KMS-11 (cell line): ENCODE measurements at regions not wholly inside any gene's neighbourhood (a gene's known extent, or its start where the extent isn't known, plus 50 kb on each side); places are given as distances from the start of the nearest gene placed in this dataset.
"Not testable (repeated sequence)": the region's sequence is repeated elsewhere in the genome, so short reads cannot be mapped to it uniquely, and the experiment has no call there.

Source experiments
- H2AFZ ChIP-seq: fragments of 200-600 bp; sonication (generic); 2 replicates; pipeline ENCODE4 v1.6.1; 2016; ENCODE audit warnings: antibody characterized with exemption, mixed run types, low read depth
- H3K27ac ChIP-seq: fragments of 200-600 bp; sonication (generic); 2 replicates; pipeline ENCODE4 v1.6.1; 2016; ENCODE audit warnings: mild to moderate bottlenecking, mixed run types
- H3K27me3 ChIP-seq: fragments of 200-600 bp; sonication (generic); 2 replicates; pipeline ENCODE4 v1.6.1; 2017; ENCODE audit warnings: mild to moderate bottlenecking, low read depth, mixed run types, moderate library complexity; ENCODE audit not compliant: insufficient read depth
- H3K36me3 ChIP-seq: fragments of 200-600 bp; sonication (generic); 2 replicates; pipeline ENCODE4 v1.6.1; 2017; ENCODE audit warnings: mild to moderate bottlenecking, mixed run types; ENCODE audit not compliant: insufficient read depth
- H3K4me1 ChIP-seq: fragments of 200-600 bp; sonication (generic); 2 replicates; pipeline ENCODE4 v1.6.1; 2016; ENCODE audit warnings: mild to moderate bottlenecking, low read depth, mixed run types; ENCODE audit not compliant: poor library complexity, severe bottlenecking
- H3K4me2 ChIP-seq: fragments of 200-600 bp; sonication (generic); 2 replicates; pipeline ENCODE4 v1.7.0; 2016; ENCODE audit warnings: mild to moderate bottlenecking, mixed run types
- H3K4me3 ChIP-seq: fragments of 200-600 bp; sonication (generic); IDR thresholded peaks from 2 replicates; pipeline ENCODE4 v1.6.1; 2017; ENCODE audit warnings: low read depth, low read length, mixed read lengths; ENCODE audit not compliant: insufficient read depth
- H3K79me2 ChIP-seq: fragments of 200-600 bp; sonication (generic); 2 replicates; pipeline ENCODE4 v1.6.1; 2016; ENCODE audit warnings: low read depth, mixed run types; ENCODE audit not compliant: insufficient read depth
- H3K9ac ChIP-seq: fragments of 200-600 bp; sonication (generic); 2 replicates; pipeline ENCODE4 v1.6.1; 2016; ENCODE audit warnings: mild to moderate bottlenecking, mixed run types
- H4K20me1 ChIP-seq: fragments of 200-600 bp; sonication (generic); 2 replicates; pipeline ENCODE4 v1.6.1; 2016; ENCODE audit warnings: mild to moderate bottlenecking, mixed run types; ENCODE audit not compliant: insufficient read depth
- TF ChIP-seq, protein P1 (sequence below): fragments of 200-600 bp; sonication (generic); conservative IDR thresholded peaks from 2 replicates; pipeline ENCODE4 v1.6.1; 2017; ENCODE audit warnings: low read depth, mild to moderate bottlenecking, antibody characterized with exemption, low read length, moderate library complexity, mixed read lengths

DNA sequence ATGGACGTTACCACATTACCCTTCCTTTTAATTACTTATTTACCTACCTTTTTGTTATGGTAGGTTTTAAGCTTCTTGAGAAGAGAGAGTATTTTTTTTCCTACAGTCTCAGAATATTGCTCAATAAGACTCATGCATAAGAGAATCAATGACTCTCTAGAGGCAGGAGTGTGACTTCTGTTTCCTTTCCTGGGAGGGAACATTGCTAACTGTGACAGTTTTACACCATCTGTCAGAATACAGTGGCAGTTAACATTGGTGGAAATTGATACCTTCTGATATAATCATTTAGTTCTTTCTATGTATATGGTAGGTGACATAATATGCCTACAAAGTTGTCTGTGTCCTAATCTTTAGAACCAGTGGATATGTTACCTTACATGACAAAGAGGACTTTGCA is 348.7 kb upstream of the POT1 start:
- no peak overlapping the region for H3K4me3 ChIP-seq
- no peak overlapping the region for H3K4me2 ChIP-seq
- H3K9ac ChIP-seq = no peak overlapping the region
- no peak overlapping the region for H2AFZ ChIP-seq
- peaks cover 2% of the 10 kb centered on the region for H3K4me1 ChIP-seq
- TF ChIP-seq, protein P1, sequence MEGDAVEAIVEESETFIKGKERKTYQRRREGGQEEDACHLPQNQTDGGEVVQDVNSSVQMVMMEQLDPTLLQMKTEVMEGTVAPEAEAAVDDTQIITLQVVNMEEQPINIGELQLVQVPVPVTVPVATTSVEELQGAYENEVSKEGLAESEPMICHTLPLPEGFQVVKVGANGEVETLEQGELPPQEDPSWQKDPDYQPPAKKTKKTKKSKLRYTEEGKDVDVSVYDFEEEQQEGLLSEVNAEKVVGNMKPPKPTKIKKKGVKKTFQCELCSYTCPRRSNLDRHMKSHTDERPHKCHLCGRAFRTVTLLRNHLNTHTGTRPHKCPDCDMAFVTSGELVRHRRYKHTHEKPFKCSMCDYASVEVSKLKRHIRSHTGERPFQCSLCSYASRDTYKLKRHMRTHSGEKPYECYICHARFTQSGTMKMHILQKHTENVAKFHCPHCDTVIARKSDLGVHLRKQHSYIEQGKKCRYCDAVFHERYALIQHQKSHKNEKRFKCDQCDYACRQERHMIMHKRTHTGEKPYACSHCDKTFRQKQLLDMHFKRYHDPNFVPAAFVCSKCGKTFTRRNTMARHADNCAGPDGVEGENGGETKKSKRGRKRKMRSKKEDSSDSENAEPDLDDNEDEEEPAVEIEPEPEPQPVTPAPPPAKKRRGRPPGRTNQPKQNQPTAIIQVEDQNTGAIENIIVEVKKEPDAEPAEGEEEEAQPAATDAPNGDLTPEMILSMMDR = no peak
- no peak overlapping the region for H3K27ac ChIP-seq
- H3K79me2 ChIP-seq = no peaks in the 10 kb centered on the region
- no peaks in the 10 kb centered on the region for H3K27me3 ChIP-seq
- H3K36me3 ChIP-seq = no peaks in the 10 kb centered on the region
- H4K20me1 ChIP-seq = no peaks in the 10 kb centered on the region

DNA sequence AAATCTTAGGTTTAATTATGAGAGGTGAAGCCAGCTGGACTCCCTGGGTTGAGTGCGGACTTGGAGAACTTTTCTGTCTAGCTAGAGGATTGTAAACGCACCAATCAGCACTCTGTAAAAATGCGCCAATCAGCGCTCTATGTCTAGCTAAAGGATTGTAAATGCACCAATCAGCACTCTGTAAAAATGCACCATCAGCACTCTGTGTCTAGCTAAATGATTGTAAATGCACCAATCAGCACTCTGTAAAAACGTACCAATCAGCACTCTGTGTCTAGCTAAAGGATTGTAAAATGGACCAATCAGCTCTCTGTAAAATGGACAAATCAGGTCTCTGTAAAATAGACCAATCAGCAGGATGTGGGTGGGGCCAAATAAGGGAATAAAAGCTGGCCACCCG is 345.1 kb upstream of the POT1 start:
- H3K4me3 ChIP-seq, H3K4me2 ChIP-seq, H3K4me1 ChIP-seq: not testable (repeated sequence)

DNA sequence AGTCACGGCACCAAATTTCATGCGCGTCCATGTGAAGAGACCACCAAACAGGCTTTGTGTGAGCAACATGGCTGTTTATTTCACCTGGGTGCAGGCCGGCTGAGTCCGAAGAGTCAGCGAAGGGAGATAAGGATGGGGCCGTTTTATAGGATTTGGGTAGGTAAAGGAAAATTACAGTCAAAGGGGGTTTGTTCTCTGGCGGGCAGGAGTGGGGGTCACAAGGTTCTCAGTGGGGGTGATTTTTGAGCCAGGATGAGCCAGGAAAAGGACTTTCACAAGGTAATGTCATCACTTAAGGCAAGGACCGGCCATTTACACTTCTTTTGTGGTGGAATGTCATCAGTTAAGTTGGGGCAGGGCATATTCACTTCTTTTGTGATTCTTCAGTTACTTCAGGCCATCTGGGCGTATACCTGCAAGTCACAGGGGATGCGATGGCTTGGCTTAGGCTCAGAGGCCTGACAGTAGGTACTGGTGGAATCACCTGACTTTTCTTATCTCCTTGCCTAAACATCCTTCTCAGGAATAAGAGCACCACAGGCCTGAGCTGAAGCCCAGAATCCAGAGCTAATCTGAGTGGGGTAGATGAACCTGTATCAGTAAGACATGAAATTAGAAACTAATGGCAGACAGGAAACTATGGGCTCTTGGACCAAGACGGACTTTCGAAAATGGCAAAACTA is 334.7 kb upstream of the POT1 start:
- H3K27me3 ChIP-seq, H3K4me3 ChIP-seq, H3K79me2 ChIP-seq, H2AFZ ChIP-seq, H3K36me3 ChIP-seq, H3K4me2 ChIP-seq, H3K9ac ChIP-seq, H3K27ac ChIP-seq, H4K20me1 ChIP-seq, H3K4me1 ChIP-seq: not testable (repeated sequence)

More for the DNA sequence above, 345.1 kb upstream of the POT1 start:
- not testable (repeated sequence) for H4K20me1 ChIP-seq, H3K9ac ChIP-seq, H3K27ac ChIP-seq, H3K79me2 ChIP-seq, H3K36me3 ChIP-seq, H2AFZ ChIP-seq, H3K27me3 ChIP-seq

DNA sequence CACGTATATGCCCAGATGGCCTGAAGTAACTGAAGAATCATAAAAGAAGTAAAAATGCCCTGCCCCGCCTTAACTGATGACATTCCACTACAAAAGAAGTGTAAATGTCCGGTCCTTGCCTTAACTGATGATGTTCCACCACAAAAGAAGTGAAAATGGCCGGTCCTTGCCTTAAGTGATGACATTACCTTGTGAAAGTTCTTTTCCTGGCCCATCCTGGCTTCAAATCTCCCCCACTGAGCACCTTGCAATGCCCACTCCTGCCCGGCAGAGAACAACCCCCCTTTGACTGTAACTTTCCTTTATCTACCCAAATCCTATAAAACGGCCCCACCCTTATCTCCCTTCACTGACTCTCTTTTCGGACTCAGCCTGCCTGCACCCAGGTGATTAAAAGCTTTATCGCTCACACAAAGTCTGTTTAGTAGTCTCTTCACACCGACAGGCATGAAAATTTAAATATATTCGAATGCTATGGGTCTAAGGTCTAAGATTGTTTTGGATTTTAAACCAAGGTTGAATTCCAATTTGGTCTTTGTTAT is 329.3 kb upstream of the POT1 start:
- H3K36me3 ChIP-seq, H3K4me2 ChIP-seq, H4K20me1 ChIP-seq, H3K27ac ChIP-seq, H3K9ac ChIP-seq, H3K27me3 ChIP-seq, H3K4me3 ChIP-seq, H2AFZ ChIP-seq, H3K4me1 ChIP-seq, H3K79me2 ChIP-seq: not testable (repeated sequence)

DNA sequence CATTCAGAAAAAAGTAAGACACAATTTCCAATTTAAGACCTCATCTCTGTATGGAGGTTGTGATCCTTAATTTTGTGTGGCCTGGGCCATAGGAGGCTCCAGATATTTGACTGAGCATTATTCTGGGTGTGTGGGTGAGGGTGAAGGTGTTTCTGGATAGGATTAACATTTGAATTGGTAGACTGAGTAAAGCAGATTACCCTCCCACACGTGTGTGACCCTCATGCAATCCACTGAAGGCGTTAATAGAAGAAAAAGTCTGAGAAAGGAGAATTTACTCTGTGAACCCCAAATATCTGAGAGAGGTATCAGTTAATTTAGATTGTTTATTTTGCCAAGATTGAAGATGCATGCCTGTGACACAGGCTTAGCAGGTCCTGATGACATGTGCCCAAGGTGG is 328.0 kb upstream of the POT1 start:
- Histone ChIP-seq H3K4me3 (no peak overlapping the region), H3K36me3 (no peaks in the 10 kb centered on the region), H3K4me1 (no peaks in the 10 kb centered on the region), H3K4me2 (no peak overlapping the region), H3K27me3 (no peaks in the 10 kb centered on the region), H4K20me1 (no peaks in the 10 kb centered on the region), H3K27ac (no peak overlapping the region), H3K79me2 (no peaks in the 10 kb centered on the region), H3K9ac (no peak overlapping the region), H2AFZ (no peak overlapping the region)
- TF ChIP-seq, protein P1 = no peak

DNA sequence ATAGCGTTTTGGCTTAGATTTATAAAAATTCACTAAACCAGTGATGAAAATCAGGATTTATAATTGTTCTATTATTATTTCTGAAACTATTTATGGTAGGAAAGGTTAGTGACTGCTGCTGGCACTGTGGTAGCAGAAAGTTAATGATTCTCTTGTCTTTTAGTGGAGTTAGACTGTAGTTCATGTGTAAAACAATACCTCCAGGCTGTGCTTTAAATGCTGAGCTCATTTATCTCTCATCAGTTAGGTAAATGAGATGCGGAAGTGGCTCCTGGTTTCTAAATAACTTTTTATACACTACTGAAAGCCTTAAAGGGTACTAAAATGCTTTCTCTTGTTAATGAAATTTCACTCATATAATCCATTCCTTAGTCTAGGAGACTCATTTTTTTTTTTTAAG is 326.8 kb upstream of the POT1 start:
- Histone ChIP-seq H3K79me2 (no peaks in the 10 kb centered on the region), H3K27ac (no peak overlapping the region), H3K4me1 (no peaks in the 10 kb centered on the region), H4K20me1 (no peaks in the 10 kb centered on the region), H3K4me2 (no peak overlapping the region), H3K9ac (no peak overlapping the region), H3K36me3 (no peaks in the 10 kb centered on the region), H3K27me3 (no peaks in the 10 kb centered on the region), H2AFZ (no peak overlapping the region), H3K4me3 (no peak overlapping the region)
- TF ChIP-seq, protein P1 = no peak
